OCI-LY7 (cell line): ENCODE measurements at regions not wholly inside any gene's neighbourhood (a gene's known extent, or its start where the extent isn't known, plus 50 kb on each side); places are given as distances from the start of the nearest gene placed in this dataset.
A peak's percentile ranks its signal among the peaks of the same experiment; 100 is the strongest.

Source experiments
- BruUV-seq: library from RNA; stranded (reverse); fragments of 400-500 nt; replicated peaks from 2 replicates; lab custom pipeline; 2021; lab: Mats Ljungman, UMichigan
- CTCF ChIA-PET: fragments of 300-600 bp; sonication (Branson Sonifier 250); formaldehyde crosslinking; loops from one replicate; lab custom pipeline; 2022; ENCODE audit warnings: antibody characterized with exemption; ENCODE audit not compliant: unreplicated experiment; lab: Charles Lee
- POLR2A ChIA-PET: fragments of 300-600 bp; sonication (Branson Sonifier 250); formaldehyde crosslinking; loops from one replicate; lab custom pipeline; 2022; ENCODE audit warnings: antibody characterized with exemption; lab: Charles Lee
- DNase-seq: peaks from one replicate; pipeline ENCODE4 v3.0.0-alpha.2; 2015; ENCODE audit warnings: low spot score
- H2AFZ ChIP-seq: fragments of 200-600 bp; sonication (generic), shearing (Covaris generic); 2 replicates; pipeline ENCODE4 v1.6.1; 2014; ENCODE audit warnings: mild to moderate bottlenecking, antibody characterized with exemption, low read length, moderate library complexity
- H3K27ac ChIP-seq: fragments of 200-600 bp; sonication (generic); 2 replicates; pipeline ENCODE4 v1.5.1; 2014; ENCODE audit warnings: mixed run types, low read depth, mild to moderate bottlenecking, moderate library complexity, low read length, inconsistent platforms; ENCODE audit not compliant: poor library complexity, severe bottlenecking
- H3K36me3 ChIP-seq: fragments of 200-600 bp; sonication (generic); 2 replicates; pipeline ENCODE4 v1.6.1; 2014; ENCODE audit warnings: mild to moderate bottlenecking, antibody characterized with exemption, low read length, moderate library complexity, mixed read lengths; ENCODE audit not compliant: insufficient read depth
- H3K4me1 ChIP-seq: fragments of 200-600 bp; sonication (generic); 2 replicates; pipeline ENCODE4 v1.5.1; 2014; ENCODE audit warnings: mild to moderate bottlenecking, low read length; ENCODE audit not compliant: insufficient read depth, poor library complexity, severe bottlenecking
- H3K4me2 ChIP-seq: fragments of 200-600 bp; sonication (generic); 2 replicates; pipeline ENCODE4 v1.6.1; 2014; ENCODE audit warnings: mild to moderate bottlenecking, low read length
- H3K4me3 ChIP-seq: fragments of 200-600 bp; sonication (generic); 2 replicates; pipeline ENCODE4 v1.5.1; 2014; ENCODE audit warnings: mild to moderate bottlenecking, low read depth, low read length; ENCODE audit not compliant: poor library complexity, severe bottlenecking
- H3K79me2 ChIP-seq: fragments of 200-600 bp; sonication (generic); 2 replicates; pipeline ENCODE4 v1.6.1; 2016; ENCODE audit warnings: low read depth, mild to moderate bottlenecking, low read length, moderate library complexity, mixed read lengths; ENCODE audit not compliant: insufficient read depth
- H3K9me2 ChIP-seq: fragments of 200-600 bp; sonication (generic); 2 replicates; pipeline ENCODE4 v1.6.1; 2016; ENCODE audit warnings: mild to moderate bottlenecking, low read length, mixed read lengths; ENCODE audit not compliant: insufficient read depth
- H3K9me3 ChIP-seq: fragments of 200-600 bp; sonication (generic); 2 replicates; pipeline ENCODE4 v1.6.1; 2014; ENCODE audit warnings: mild to moderate bottlenecking, mixed run types, low read length, mixed read lengths
- H4K20me1 ChIP-seq: fragments of 200-600 bp; sonication (generic); 2 replicates; pipeline ENCODE4 v1.6.1; 2014; ENCODE audit warnings: mild to moderate bottlenecking, antibody characterized with exemption, low read length, moderate library complexity, mixed read lengths; ENCODE audit not compliant: insufficient read depth
- EZH2phosphoT487 ChIP-seq: fragments of 200-600 bp; sonication (generic); IDR thresholded peaks from 2 replicates; pipeline ENCODE4 v1.6.1; 2018; ENCODE audit warnings: low read depth, borderline replicate concordance, mild to moderate bottlenecking, mixed run types, antibody characterized with exemption, low read length, moderate library complexity, mixed read lengths
- intact Hi-C: fragments of 100-400 bp; cut with micrococcal nuclease; formaldehyde crosslinking; loops from one replicate; pipeline ENCODE4 v1.10.0; 2022; ENCODE audit not compliant: unreplicated experiment
- TF ChIP-seq, protein P1 (sequence below): fragments of 200-600 bp; sonication (generic); conservative IDR thresholded peaks from 2 replicates; pipeline ENCODE4 v1.5.1; 2014; ENCODE audit warnings: mild to moderate bottlenecking, antibody characterized with exemption, low read length, moderate library complexity, mixed read lengths

DNA sequence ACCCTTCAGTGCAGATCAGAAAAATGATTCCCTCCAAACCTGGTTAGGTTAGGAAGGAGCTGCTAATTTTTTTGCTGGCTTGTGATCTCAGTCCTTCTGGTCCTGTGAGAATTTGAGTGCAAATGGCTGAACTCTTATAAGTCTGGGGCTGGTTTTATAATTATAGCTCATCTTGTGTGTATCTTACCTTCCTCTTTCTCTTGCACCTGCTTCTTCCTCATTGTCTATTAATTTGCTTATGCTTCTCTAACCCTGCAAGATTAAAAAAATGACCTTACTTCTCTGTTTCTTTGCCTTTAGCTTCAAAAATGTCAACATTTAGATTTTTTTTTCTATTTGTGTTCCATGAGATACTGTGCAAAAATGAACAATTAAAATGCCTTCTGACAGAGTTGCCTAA is 576.2 kb downstream of the DHX35 start:
- ChIA-PET POLR2A (no interaction called here), CTCF (no interaction called here)
- Histone ChIP-seq H3K9me2 (no peaks in the 10 kb centered on the region), H3K36me3 (no peaks in the 10 kb centered on the region), H3K27ac (peak overlapping the region; percentile 64), H3K4me3 (no peak overlapping the region), H3K4me2 (peak overlapping the region; percentile 63), H2AFZ (peak overlapping the region; percentile 47), H4K20me1 (no peaks in the 10 kb centered on the region), H3K79me2 (no peaks in the 10 kb centered on the region), H3K9me3 (no peaks in the 10 kb centered on the region), H3K4me1 (peaks cover 23% of the 10 kb centered on the region)
- peak; percentile 51 for DNase-seq
- BruUV-seq = no TSS peak
- intact Hi-C loops = no loop called here
- TF ChIP-seq EZH2phosphoT487 = no peak
- TF ChIP-seq, protein P1, sequence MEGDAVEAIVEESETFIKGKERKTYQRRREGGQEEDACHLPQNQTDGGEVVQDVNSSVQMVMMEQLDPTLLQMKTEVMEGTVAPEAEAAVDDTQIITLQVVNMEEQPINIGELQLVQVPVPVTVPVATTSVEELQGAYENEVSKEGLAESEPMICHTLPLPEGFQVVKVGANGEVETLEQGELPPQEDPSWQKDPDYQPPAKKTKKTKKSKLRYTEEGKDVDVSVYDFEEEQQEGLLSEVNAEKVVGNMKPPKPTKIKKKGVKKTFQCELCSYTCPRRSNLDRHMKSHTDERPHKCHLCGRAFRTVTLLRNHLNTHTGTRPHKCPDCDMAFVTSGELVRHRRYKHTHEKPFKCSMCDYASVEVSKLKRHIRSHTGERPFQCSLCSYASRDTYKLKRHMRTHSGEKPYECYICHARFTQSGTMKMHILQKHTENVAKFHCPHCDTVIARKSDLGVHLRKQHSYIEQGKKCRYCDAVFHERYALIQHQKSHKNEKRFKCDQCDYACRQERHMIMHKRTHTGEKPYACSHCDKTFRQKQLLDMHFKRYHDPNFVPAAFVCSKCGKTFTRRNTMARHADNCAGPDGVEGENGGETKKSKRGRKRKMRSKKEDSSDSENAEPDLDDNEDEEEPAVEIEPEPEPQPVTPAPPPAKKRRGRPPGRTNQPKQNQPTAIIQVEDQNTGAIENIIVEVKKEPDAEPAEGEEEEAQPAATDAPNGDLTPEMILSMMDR = no peak

DNA sequence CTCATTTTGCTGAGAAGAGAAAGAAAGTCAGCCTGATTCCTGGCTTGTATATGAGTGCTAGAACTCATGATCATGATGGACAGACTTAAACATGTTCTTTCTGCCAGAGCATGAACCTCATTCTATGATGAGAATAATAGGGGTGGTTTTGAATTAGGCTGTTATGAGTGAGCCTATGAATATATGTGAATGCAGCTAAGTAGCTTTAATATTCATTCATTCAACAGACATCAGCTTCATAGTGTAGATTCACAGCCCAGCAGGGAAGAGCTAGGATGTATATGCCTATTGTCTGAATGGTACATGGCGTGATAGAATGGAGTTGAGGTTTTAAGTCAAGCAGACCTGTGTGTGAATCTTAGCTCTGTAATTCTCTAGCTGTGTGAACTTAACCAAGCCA is 573.2 kb downstream of the DHX35 start:
- no TSS peak for BruUV-seq
- no peaks in the 10 kb centered on the region for H3K9me2 ChIP-seq
- no peak overlapping the region for H3K4me3 ChIP-seq
- no peak overlapping the region for H2AFZ ChIP-seq
- no peak for TF ChIP-seq EZH2phosphoT487
- TF ChIP-seq, protein P1 = no peak
- no peaks in the 10 kb centered on the region for H3K36me3 ChIP-seq
- peaks cover 23% of the 10 kb centered on the region for H3K4me1 ChIP-seq
- H3K79me2 ChIP-seq = no peaks in the 10 kb centered on the region
- no peak overlapping the region for H3K27ac ChIP-seq
- H3K9me3 ChIP-seq = no peaks in the 10 kb centered on the region
- no peak overlapping the region for H3K4me2 ChIP-seq
- no peaks in the 10 kb centered on the region for H4K20me1 ChIP-seq
- intact Hi-C loops = no loop called here
- POLR2A ChIA-PET = interaction anchor here (0.6 to 1.1 kb wide), 2 partner anchors 29 to 240 kb away, joined by 3 to 10 read pairs; no protein-coding TSS in a partner anchor
- no peak for DNase-seq
- CTCF ChIA-PET = no interaction called here

GRCh38 chr20:39534846-39535245 is 572.7 kb downstream of the DHX35 start:
- ChIA-PET POLR2A (interaction anchor here (0.6 to 1.1 kb wide), 2 partner anchors 29 to 239 kb away, joined by 3 to 10 read pairs; no protein-coding TSS in a partner anchor), CTCF (no interaction called here)
- H3K27ac ChIP-seq = no peak overlapping the region
- no TSS peak for BruUV-seq
- H3K4me3 ChIP-seq = no peak overlapping the region
- no peaks in the 10 kb centered on the region for H4K20me1 ChIP-seq
- no peaks in the 10 kb centered on the region for H3K36me3 ChIP-seq
- intact Hi-C loops = no loop called here
- no peaks in the 10 kb centered on the region for H3K9me2 ChIP-seq
- no peak for DNase-seq
- peaks cover 23% of the 10 kb centered on the region for H3K4me1 ChIP-seq
- TF ChIP-seq EZH2phosphoT487 = no peak
- TF ChIP-seq, protein P1 = no peak
- no peak overlapping the region for H2AFZ ChIP-seq
- H3K79me2 ChIP-seq = no peaks in the 10 kb centered on the region
- no peak overlapping the region for H3K4me2 ChIP-seq
- no peaks in the 10 kb centered on the region for H3K9me3 ChIP-seq
